ENCODE measurements at regions not wholly inside any gene's neighbourhood (a gene's known extent, or its start where the extent isn't known, plus 50 kb on each side); places are given as distances from the start of the nearest gene placed in this dataset.

- DNase-seq (ENCODE audit: low read depth) = no peak
- TF ChIP-seq CTCF (IDR thresholded peaks at IDR 0.05; ENCODE audit: low read depth, low read length, missing control alignments) = no peak
- no peak overlapping the region for H3K4me3 ChIP-seq (ENCODE audit: low read depth, low read length)
These were observed 1587.0 kb upstream of the PRR20A start for GRCh38 chr13:55553701-55554100.

- no peak for DNase-seq (ENCODE audit: low read depth)
- no peak overlapping the region for H3K4me3 ChIP-seq (ENCODE audit: low read depth, low read length)
- TF ChIP-seq CTCF (IDR thresholded peaks at IDR 0.05; ENCODE audit: low read depth, low read length, missing control alignments) = no peak
These were observed 1586.0 kb upstream of the PRR20A start for GRCh38 chr13:55554741-55555140.

GRCh38 chr13:55560331-55560730 lies 1580.4 kb upstream of the PRR20A start:
- TF ChIP-seq CTCF (IDR thresholded peaks at IDR 0.05; ENCODE audit: low read depth, low read length, missing control alignments) = no peak
- H3K4me3 ChIP-seq (ENCODE audit: low read depth, low read length) = no peak overlapping the region
- DNase-seq (ENCODE audit: low read depth) = no peak

GRCh38 chr13:55563267-55563666 lies 1577.5 kb upstream of the PRR20A start:
- DNase-seq (ENCODE audit: low read depth) = no peak
- no peak for TF ChIP-seq CTCF (IDR thresholded peaks at IDR 0.05; ENCODE audit: low read depth, low read length, missing control alignments)
- no peak overlapping the region for H3K4me3 ChIP-seq (ENCODE audit: low read depth, low read length)

GRCh38 chr13:55566334-55566733 lies 1574.4 kb upstream of the PRR20A start:
- no peak for TF ChIP-seq CTCF (IDR thresholded peaks at IDR 0.05; ENCODE audit: low read depth, low read length, missing control alignments)
- H3K4me3 ChIP-seq (ENCODE audit: low read depth, low read length) = no peak overlapping the region
- no peak for DNase-seq (ENCODE audit: low read depth)

- no peak overlapping the region for H3K4me3 ChIP-seq (ENCODE audit: low read depth, low read length)
- no peak for TF ChIP-seq CTCF (IDR thresholded peaks at IDR 0.05; ENCODE audit: low read depth, low read length, missing control alignments)
- DNase-seq (ENCODE audit: low read depth) = no peak
These were observed 1573.9 kb upstream of the PRR20A start for GRCh38 chr13:55566779-55567178.

GRCh38 chr13:55567721-55568625 lies 1572.7 kb upstream of the PRR20A start:
- DNase-seq (ENCODE audit: low read depth) = no peak
- H3K4me3 ChIP-seq (ENCODE audit: low read depth, low read length) = no peak overlapping the region
- no peak for TF ChIP-seq CTCF (IDR thresholded peaks at IDR 0.05; ENCODE audit: low read depth, low read length, missing control alignments)
